HG03025 (cell line): ENCODE measurements at regions not wholly inside any gene's neighbourhood (a gene's known extent, or its start where the extent isn't known, plus 50 kb on each side); places are given as distances from the start of the nearest gene placed in this dataset.

Source experiments
- ATAC-seq: cut with Tn5 transposase; IDR thresholded peaks from one replicate; pipeline ENCODE4 v1.9.1; 2021; ENCODE audit warnings: mild to moderate bottlenecking, moderate library complexity; ENCODE audit not compliant: unreplicated experiment, low FRiP score

DNA sequence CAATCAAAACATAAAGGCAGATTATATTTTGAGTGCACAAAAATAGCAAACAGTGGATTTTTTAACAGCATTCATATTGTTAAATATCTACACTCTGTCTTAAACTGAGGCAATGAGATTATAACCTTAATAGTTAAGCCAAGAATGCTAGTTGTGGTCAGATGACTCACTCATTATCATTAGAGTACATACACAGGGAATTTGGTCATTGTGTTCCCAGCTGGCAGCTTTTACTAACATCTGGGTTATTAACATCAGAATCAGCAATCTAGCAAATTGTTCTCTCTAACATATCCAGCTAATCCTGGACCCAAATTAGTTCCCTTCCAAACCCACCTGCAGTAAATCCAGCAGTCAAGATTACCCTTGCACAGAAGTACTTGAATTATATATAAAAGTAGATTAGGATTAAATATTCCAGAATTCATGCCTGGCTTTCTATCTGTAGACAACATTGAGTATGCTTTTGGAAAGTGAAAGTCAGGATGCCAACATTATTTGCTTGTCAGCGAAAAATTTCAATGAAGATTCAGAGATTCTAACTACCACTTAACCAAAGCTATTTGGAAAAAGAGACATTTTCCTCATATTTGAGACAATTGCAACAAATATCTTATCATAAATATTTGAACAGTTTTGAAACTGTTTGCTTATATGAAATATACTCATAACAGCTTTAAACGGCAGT lies 1035.6 kb upstream of the PHF14 start:
- no peak for ATAC-seq

DNA sequence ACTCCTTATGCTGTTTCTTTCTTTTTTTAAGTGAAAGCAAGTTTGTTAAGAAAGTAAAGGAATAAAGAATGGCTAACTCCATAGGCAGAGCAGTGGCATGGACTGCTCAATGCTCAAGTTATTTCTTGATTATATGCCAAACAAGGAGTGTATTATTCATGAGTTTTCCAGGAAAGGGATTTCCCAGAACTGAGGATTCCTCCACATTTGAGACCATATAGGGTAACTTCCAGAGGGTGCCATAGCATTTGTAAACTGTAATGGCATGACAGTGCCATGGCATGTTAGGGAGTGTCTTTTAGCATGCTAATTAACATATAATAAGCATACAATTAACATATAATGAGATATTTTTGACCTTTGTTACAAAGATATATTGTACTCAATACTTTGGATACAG lies 1034.5 kb upstream of the PHF14 start:
- no peak for ATAC-seq

DNA sequence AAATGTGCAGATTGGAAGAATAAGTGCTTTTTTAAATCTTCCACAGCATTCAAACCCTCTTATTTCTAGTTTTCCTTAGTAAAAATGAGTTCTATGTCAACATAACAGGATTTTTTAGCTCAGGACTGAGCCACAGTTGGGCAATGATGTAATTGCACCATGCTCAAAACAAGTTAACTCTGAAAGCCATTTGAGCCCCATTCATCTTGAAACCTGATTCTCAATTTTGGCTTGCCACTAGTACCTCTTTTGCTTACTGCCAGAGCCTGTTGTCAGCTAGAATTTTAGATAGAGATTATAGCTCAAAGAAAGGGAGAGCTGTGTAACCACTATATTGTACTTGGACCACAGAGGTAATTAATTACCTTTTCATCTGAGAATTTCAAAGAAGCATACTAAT lies 1028.5 kb upstream of the PHF14 start:
- ATAC-seq: no peak

DNA sequence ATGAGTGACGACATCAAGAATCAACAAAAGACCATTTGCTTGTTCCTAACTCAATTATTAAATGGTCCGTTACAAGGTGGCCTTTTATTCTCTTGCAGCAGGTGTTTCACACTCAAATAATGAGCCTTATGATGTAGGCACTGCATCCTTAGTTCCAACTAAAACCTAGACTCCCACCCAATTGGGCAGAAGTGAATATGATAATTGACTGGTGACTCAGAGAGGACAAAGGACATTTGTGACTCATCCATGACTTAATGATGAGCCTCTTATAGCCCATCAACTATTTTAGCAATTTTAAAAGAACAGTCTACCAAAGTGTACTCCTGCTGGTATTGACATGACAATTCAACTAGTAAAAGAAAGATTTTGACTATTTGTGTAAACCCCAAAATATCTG lies 1027.8 kb upstream of the PHF14 start:
- ATAC-seq: no peak

DNA sequence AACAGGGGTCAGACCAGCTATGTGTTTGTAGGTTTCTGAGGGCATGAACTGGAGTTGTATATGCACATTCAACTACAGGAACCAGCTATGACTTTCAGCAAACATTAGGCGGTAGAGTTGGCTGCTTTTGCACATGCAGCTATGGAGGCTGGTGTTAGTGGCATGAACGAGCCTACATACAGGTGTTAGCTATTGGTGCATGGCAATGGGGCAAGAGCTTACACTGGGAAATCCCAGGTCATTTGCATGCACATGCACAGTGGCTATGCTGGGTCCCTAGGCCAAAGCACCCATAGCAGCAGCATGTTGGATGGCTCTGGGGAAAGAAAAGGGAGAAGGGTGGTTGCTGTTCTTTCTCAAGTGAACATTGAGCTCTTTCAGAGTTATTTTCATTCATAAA lies 1018.5 kb upstream of the PHF14 start:
- no peak for ATAC-seq

DNA sequence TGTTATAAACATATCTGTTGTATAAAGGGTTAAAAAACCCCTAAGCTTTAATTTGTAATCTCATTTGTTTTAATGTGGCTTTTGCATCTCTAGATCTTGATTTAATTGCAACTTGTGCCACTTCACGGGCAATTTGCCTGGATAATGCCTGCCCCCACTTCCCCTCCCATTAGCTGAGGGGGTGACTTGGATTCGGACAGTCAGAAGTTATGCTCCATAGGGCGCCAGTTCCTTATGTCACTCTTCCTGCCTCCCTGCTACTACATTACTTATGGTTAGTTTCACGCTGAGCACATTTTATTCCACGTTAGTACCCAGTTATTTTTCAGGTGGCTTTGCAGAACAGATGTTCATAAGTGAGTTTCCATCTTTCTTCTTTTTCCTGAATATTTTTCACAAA lies 1015.2 kb upstream of the PHF14 start:
- ATAC-seq: no peak

DNA sequence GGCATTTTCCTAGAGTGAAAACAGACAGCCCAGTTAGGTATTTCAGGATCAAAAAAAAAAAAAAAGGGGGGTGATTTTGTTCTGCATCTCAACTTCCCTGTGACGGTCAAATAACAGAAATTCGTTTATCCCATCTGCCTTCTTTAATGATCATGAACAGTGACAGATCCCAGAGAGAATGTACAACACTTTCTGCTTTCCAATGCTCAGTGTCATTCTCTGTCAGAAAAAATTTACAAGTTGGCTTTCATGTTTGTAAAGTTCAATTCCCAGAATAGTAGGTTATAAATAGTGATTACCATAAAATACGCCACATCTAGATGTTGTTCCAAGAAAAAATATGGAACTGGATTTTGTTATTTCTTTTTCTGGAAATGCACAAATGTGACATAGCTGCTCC lies 1013.2 kb upstream of the PHF14 start:
- no peak for ATAC-seq

DNA sequence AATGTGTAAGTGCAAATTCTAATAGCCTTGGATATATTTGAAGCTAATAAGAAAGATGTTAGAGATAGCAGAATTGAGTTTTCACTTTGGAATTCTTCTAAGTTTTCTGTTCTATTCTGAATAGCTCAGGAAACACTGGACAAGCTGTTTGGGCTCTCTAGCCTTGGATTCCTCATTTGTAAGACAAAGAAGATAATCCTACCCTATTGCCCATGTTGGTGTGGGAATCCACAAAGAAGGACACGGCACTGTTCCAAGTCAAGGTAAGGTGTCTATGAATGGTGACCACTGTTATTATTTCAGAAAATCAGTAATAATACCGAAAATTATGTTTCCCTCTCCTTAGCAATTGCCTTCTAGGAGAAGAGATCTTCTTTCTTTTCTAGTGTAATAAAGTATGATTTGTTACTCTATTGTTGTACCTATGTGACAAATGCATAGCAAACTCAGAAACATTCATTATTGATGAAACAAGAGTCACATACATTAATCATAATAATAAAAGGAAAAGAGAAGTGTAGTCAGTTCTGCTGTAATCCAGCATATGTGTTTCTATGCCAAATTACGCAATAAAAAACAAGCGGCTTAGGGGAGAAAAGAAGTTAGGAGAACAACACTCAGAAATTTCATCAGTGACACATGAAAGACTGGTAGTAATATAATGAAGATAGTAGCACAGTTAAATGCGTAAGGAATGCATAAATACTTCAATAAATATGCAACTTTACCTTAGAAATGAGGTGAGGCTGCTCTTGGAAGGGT lies 1012.3 kb upstream of the PHF14 start:
- no peak for ATAC-seq

DNA sequence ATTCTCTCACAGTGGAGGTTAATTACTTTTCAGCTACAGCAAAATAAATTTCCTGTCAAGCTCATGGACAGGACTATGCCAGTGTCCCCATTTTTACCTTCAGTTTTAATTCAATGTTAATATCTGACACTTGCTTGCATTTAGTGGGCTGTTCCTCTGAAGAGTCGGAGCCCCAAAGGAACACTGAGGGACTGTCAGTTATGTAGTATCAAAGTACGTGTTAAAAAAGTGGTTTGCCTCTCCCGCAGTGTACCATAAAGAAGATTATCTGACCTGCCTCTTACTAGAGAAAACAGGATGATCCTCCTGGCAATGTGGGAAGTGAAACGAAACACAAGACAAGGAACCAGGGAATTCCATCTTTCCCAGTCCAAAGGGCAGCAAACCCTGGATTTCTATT lies 1010.9 kb upstream of the PHF14 start:
- ATAC-seq: no peak

DNA sequence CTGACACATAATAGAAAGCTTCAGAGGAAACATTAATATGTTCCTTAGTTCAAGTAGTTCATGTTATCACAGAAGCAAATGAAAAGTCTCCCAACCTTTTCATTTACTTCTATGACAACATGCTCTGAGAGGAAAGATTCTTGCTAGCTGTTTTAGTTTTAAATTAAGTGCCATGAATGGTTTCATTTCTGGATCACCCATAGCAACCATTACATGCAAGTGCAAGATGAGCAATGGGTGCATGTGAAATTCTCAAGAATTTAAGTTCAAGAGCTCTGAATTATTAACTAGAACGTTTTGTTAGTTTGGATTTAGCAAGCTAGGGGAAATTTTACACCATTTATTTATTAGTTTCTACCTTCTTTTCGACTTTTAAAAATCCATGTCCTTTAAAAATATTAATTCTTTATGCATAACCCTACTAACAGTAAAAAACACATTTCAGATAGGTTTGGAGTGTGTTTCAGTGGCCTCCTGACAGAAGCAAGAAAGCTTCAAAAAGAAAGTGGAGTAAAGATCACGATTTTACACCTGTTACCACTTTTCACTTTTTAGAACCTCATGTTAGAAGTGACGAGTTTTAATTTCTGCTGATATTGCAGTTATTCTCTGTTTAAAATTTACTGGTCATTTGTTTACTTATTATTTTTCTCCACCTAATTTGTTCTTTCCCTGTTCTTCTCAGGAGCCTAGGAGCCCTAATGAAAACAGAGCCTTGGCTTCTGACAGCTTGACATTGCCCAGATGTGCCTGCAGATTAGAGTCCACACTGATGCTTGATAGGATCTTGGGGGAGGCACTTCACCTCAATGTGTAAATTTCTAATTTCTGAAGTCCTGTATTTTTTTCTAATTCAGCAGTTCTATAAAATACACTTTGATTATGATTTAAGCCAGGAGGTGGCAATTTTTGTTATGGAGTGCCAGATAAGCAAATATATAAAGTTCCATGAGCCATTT lies 995.3 kb upstream of the PHF14 start:
- ATAC-seq: no peak

DNA sequence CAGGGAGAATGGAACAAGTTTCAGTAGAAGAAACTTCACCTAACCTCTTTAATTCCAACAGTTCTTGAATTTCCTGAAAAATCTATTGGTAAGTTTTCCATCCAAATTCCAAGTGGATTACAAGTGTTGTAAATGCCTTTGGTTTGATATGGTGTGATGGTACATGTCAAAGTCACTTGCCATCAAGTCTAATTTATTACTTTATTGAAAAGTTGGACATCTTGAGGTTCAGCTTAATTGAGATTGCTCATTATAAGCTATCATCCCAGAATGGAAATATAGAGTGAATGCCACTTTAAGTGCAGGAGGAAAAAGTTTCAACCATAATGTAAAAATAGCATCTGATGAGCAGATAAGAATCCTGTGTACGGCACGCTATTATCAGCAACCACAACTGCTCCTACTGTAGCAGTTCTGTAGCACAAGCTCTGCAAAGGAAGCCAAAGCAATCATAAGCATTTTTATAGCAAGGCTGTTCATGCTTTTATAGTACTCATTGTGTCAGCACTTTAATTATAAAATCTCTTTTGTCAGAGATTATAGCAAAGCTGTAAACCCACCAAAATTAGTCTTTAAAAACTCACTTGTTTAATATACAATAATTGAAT lies 991.8 kb upstream of the PHF14 start:
- no peak for ATAC-seq

DNA sequence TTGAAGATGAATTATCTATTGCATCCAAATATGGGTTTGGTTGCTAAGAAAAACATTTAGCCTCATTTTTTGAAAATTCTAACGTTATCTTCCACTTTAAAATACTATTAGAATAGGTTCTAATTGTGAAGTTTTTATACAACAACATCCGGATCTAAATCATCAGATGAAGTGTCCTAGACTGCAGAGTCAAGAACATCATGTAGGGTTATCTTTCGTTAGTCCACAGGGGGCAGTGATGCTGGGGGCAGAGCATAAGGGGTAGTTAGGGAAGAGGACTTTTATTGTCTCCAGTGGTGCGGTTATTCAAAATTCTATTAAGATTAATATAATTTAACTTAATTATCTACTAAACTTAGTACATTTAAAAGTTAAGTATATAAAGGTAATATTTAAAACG lies 990.6 kb upstream of the PHF14 start:
- ATAC-seq: no peak

DNA sequence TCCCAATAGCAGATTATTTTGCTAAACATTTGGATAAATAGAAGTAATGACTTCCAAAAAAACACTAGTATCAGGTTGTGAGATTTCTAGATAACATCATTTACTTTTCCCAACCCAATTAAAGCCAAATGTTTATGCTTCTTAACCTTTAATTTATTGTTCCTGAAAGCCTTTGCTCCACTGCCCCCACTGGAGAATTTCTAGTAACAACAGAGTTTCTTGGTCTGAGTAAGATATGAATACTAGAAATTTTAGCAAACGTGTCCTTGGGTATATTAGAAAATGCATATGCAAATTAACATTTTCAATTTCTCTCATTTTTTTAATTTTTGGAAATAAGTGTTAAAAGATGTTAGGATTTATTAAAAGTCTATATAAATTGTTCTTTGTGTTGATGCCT lies 958.0 kb upstream of the PHF14 start:
- no peak for ATAC-seq

DNA sequence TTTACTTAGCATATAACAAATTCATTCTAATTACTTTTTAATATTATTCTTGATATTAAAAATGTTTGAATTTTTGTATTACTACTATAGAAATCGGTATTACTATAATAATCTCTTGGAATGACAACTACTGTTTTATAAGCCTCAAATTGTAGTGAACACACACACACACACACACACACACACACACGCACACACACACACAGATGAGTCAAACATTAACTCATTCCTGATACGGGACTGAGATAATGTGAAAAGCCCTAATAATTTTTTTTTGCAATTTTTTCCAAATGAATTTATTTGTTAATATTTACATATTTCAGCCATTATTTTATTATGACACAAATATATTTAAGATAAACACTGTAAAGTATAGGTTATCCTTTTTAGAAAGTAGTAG lies 951.2 kb upstream of the PHF14 start:
- no peak for ATAC-seq

DNA sequence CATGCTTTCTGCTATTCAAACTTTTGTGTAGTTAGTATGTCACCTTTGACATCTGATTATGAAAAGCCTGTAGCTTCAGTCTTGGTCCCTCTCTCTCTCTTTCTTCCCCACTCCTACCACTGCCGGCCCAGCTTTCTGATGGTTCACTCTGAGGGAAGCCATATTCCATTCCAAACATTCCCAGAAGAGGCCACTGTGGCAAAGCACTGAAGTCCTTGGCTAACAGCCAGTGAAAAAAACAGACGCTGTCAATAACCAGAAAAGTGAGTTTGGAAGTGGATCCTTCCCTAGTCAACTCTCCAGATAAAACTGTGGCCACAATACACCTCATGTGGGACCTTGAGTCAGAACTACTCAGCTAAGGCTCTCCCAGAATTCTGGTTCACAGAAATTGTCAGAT lies 950.7 kb upstream of the PHF14 start:
- no peak for ATAC-seq

DNA sequence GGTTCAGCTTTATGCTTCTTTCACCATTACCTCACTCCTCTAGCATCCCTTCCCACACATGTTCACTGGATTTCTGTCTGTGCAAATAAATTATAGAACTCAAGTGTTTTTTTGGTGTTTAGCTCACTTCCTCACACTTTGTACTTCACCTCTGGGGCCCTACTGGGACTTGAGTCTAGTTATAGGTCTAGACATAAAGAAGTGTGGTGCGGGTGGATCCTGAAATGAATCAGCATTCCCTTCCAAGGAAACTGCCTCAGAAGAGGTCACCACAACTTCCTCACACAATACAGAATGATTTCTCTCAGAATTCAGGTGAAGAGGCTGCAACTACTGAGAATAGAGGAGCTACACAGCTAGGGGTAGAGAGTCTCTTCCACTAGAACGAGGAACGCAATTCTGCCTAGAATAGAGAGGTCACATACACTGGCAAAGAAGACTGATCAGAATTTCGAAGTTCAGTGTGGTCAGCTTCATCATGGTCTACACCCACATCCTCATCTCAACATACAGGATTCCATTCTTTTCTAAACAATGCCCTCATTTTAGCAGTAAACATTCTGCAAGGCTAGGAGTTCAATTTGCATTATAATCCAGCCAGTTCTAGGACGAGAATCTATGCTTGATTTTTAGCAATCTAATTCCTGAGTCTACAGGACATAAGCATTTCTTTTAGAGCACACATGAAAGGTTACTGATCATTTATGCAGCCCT lies 938.7 kb upstream of the PHF14 start:
- ATAC-seq: no peak

DNA sequence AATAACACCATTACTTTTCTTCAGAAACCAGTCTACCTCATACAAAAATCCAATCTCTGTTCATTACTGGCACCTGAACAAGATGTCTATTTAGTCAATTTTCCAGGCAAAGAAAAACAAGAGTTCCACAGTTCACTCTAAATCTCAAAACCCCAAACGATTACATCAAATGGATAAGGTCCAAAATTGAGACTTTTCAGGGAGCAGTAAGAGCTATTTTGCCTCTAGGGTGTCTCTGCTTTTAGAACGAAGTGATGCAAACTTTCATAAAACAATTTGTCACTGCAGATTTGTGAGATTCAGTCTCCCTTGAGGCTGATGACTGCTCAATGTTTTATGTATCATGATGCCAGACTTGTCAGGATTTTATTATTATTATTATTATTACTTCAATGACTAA lies 937.0 kb upstream of the PHF14 start:
- ATAC-seq: no peak

DNA sequence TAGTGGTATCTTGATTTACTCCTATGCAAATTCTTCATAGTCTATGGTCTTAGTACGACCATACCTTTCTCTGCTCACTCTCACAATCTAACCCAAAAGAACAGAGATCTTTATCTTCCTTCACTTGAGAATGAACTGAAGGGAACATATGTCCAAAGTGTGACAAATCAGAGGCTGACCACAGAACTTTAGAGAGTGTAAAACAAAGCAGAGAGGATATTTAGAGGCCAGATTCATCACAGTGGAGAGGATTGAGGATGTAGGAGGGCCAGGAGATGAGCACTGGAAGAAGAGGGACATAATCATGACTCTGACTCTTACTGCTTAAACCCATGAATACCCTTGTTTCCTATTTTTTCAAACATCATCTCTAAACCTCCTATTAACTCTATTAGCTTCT lies 935.3 kb upstream of the PHF14 start:
- no peak for ATAC-seq

DNA sequence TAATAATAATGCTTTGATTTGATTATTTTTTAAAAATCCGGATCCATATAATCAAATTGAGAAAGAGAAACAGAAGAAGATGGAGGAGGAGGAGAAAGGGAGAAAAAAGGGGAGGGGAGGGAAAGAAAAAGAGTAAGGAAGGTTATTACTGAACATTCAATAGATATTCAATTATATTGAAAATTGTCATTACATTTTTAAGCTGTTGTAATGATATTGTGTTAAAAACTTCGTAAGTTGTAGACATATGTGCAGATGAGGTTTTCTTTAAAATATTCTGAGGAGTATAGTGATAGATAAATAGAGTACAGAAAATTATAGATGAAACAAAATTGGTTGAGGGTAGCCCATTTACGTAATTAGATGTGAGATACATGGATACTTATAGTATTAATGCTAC lies 933.0 kb upstream of the PHF14 start:
- no peak for ATAC-seq

DNA sequence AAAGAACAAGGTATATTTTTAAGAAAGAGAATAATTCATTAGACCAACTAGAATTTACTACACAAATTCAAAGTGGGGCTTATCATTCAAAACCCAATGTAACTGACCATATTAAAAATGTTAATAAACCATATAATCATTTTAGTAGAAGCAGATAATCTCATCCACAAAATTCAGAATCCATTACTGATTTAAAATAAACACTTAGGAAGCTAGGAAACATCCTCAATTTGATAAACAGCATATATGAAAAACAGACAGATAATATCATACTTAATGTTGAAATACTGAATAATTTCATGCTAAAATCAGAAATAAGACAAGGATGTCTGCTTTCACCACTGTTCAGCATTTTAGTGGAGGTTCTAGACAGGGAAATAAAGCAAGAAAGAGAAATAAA lies 902.8 kb upstream of the PHF14 start:
- no peak for ATAC-seq
